Naive thymus-derived CD8-positive, alpha-beta T cell (primary cell): ENCODE measurements at regions not wholly inside any gene's neighbourhood (a gene's known extent, or its start where the extent isn't known, plus 50 kb on each side); places are given as distances from the start of the nearest gene placed in this dataset.

Experiments used
- ATAC-seq, 2 donors: fragments of 150-1000 bp; cut with Tn5 transposase in 1 of 2; sonication (Bioruptor Pico), chemical (Tn5 transposase) in 1 of 2; 1 replicate in 1 of 2; 2 replicates in 1 of 2; pipeline ENCODE4 v1.10.0; 2021; ENCODE audit warnings: mild to moderate bottlenecking in 2 of 2, moderate library complexity in 2 of 2
- POLR2A ChIA-PET: fragments of 350-600 bp; sonication (Branson Sonifier 250); formaldehyde crosslinking; loops from one replicate; lab custom pipeline; 2021; ENCODE audit warnings: antibody characterized with exemption; lab: Charles Lee
- DNase-seq, 10 donors: peaks; one replicate each; pipeline versions ENCODE4 v3.0.0 to v3.0.0-alpha.2; 2020 to 2022
- H3K27ac Mint-ChIP-seq, 10 donors: one replicate each; pipeline ENCODE4 v1.8.0; 2020 to 2022; ENCODE audit warnings: mild to moderate bottlenecking in 10 of 10, mixed read lengths in 10 of 10, moderate library complexity in 4 of 10, inconsistent platforms in 1 of 10
- H3K27me3 Mint-ChIP-seq, 5 donors: one replicate each; pipeline ENCODE4 v1.8.0; 2021 to 2022; ENCODE audit warnings: mixed read lengths in 5 of 5
- H3K36me3 Mint-ChIP-seq, 3 donors: one replicate each; pipeline ENCODE4 v1.8.0; 2020 to 2022; ENCODE audit warnings: mixed read lengths in 3 of 3, mild to moderate bottlenecking in 2 of 3, inconsistent platforms in 1 of 3
- H3K4me1 Mint-ChIP-seq, 4 donors: one replicate each; pipeline ENCODE4 v1.8.0; 2021 to 2022; ENCODE audit warnings: mixed read lengths in 4 of 4
- H3K4me3 Mint-ChIP-seq, 10 donors: one replicate each; pipeline ENCODE4 v1.8.0; 2020 to 2022; ENCODE audit warnings: mild to moderate bottlenecking in 10 of 10, mixed read lengths in 10 of 10, moderate library complexity in 6 of 10, inconsistent platforms in 1 of 10
- H3K9me3 Mint-ChIP-seq, 9 donors: one replicate each; pipeline ENCODE4 v1.8.0; 2020 to 2022; ENCODE audit warnings: mixed read lengths in 9 of 9, mild to moderate bottlenecking in 3 of 9, inconsistent platforms in 1 of 9, moderate library complexity in 1 of 9

GRCh38 chr4:22045051-22045630 is 96.6 kb upstream of the KCNIP4 start:
- H3K4me3 Mint-ChIP-seq: no peak overlapping the region
- no peak overlapping the region for H3K27ac Mint-ChIP-seq
- POLR2A ChIA-PET: no interaction called here
- H3K9me3 Mint-ChIP-seq: peaks cover 0 to 14% (median 4%) of the 10 kb centered on the region in 9 donors
- peaks cover 0 to 4% (median 0%) of the 10 kb centered on the region in 3 donors for H3K36me3 Mint-ChIP-seq
- DNase-seq (no peak), ATAC-seq (no peak)
- H3K4me1 Mint-ChIP-seq: no peaks in the 10 kb centered on the region
- H3K27me3 Mint-ChIP-seq: no peaks in the 10 kb centered on the region

- POLR2A ChIA-PET: no interaction called here
- Mint-ChIP-seq H3K4me3 (no peak overlapping the region), H3K9me3 (peaks cover 0 to 15% (median 9%) of the 10 kb centered on the region in 9 donors), H3K27ac (no peak overlapping the region), H3K4me1 (no peaks in the 10 kb centered on the region), H3K36me3 (no peaks in the 10 kb centered on the region), H3K27me3 (no peaks in the 10 kb centered on the region)
- DNase-seq (no peak), ATAC-seq (no peak)
Observed at GRCh38 chr4:22031423-22031822, 82.9 kb upstream of the KCNIP4 start.

- H3K36me3 Mint-ChIP-seq: no peaks in the 10 kb centered on the region
- H3K27me3 Mint-ChIP-seq: no peaks in the 10 kb centered on the region
- no peak for DNase-seq
- POLR2A ChIA-PET: no interaction called here
- peaks cover 0 to 12% (median 8%) of the 10 kb centered on the region in 9 donors for H3K9me3 Mint-ChIP-seq
- no peak overlapping the region for H3K4me3 Mint-ChIP-seq
- no peak overlapping the region for H3K27ac Mint-ChIP-seq
- no peaks in the 10 kb centered on the region for H3K4me1 Mint-ChIP-seq
- ATAC-seq: no peak
Observed at GRCh38 chr4:22030881-22031280, 82.3 kb upstream of the KCNIP4 start.

GRCh38 chr4:22030307-22030706 is 81.7 kb upstream of the KCNIP4 start:
- Mint-ChIP-seq H3K4me1 (no peaks in the 10 kb centered on the region), H3K27me3 (no peaks in the 10 kb centered on the region), H3K27ac (no peak overlapping the region), H3K9me3 (peaks cover 0 to 12% (median 8%) of the 10 kb centered on the region in 9 donors), H3K36me3 (no peaks in the 10 kb centered on the region), H3K4me3 (no peak overlapping the region)
- ATAC-seq (no peak), DNase-seq (no peak)
- POLR2A ChIA-PET: no interaction called here

GRCh38 chr4:22029803-22030202 is 81.2 kb upstream of the KCNIP4 start:
- no peak for ATAC-seq
- Mint-ChIP-seq H3K27ac (no peak overlapping the region), H3K27me3 (no peaks in the 10 kb centered on the region)

GRCh38 chr4:22021106-22021505 is 72.5 kb upstream of the KCNIP4 start:
- peaks cover 0 to 9% (median 2%) of the 10 kb centered on the region in 9 donors for H3K9me3 Mint-ChIP-seq
- no peaks in the 10 kb centered on the region for H3K4me1 Mint-ChIP-seq
- ATAC-seq (no peak), DNase-seq (no peak)
- H3K36me3 Mint-ChIP-seq: no peaks in the 10 kb centered on the region
- POLR2A ChIA-PET: no interaction called here
- no peak overlapping the region for H3K27ac Mint-ChIP-seq
- no peak overlapping the region for H3K4me3 Mint-ChIP-seq
- H3K27me3 Mint-ChIP-seq: peaks cover 0 to 3% (median 0%) of the 10 kb centered on the region in 5 donors

More at GRCh38 chr4:22029803-22030202, 81.2 kb upstream of the KCNIP4 start:
- H3K4me1 Mint-ChIP-seq: no peaks in the 10 kb centered on the region
- peaks cover 0 to 17% (median 5%) of the 10 kb centered on the region in 9 donors for H3K9me3 Mint-ChIP-seq
- no peaks in the 10 kb centered on the region for H3K36me3 Mint-ChIP-seq
- no peak for DNase-seq
- no peak overlapping the region for H3K4me3 Mint-ChIP-seq
- POLR2A ChIA-PET: no interaction called here

- POLR2A ChIA-PET: no interaction called here
- ATAC-seq (no peak), DNase-seq (no peak)
- no peak overlapping the region for H3K4me3 Mint-ChIP-seq
- peaks cover 0 to 3% (median 0%) of the 10 kb centered on the region in 5 donors for H3K27me3 Mint-ChIP-seq
- no peak overlapping the region for H3K27ac Mint-ChIP-seq
- H3K36me3 Mint-ChIP-seq: no peaks in the 10 kb centered on the region
- peaks cover 0 to 7% (median 0%) of the 10 kb centered on the region in 9 donors for H3K9me3 Mint-ChIP-seq
- no peaks in the 10 kb centered on the region for H3K4me1 Mint-ChIP-seq
Observed at GRCh38 chr4:22020129-22020528, 71.6 kb upstream of the KCNIP4 start.

GRCh38 chr4:22019676-22020075 is 71.1 kb upstream of the KCNIP4 start:
- Mint-ChIP-seq H3K9me3 (peaks cover 0 to 5% (median 0%) of the 10 kb centered on the region in 9 donors), H3K27ac (no peak overlapping the region), H3K36me3 (no peaks in the 10 kb centered on the region), H3K27me3 (peaks cover 0 to 3% (median 0%) of the 10 kb centered on the region in 5 donors), H3K4me3 (no peak overlapping the region), H3K4me1 (no peaks in the 10 kb centered on the region)
- POLR2A ChIA-PET: no interaction called here
- no peak for DNase-seq
- ATAC-seq: no peak

- DNase-seq (no peak), ATAC-seq (no peak)
- H3K4me1 Mint-ChIP-seq: no peaks in the 10 kb centered on the region
- H3K27me3 Mint-ChIP-seq: no peaks in the 10 kb centered on the region
- no peak overlapping the region for H3K4me3 Mint-ChIP-seq
- no peak overlapping the region for H3K27ac Mint-ChIP-seq
- no peaks in the 10 kb centered on the region for H3K36me3 Mint-ChIP-seq
- POLR2A ChIA-PET: no interaction called here
- peaks cover 0 to 8% (median 0%) of the 10 kb centered on the region in 9 donors for H3K9me3 Mint-ChIP-seq
Observed at GRCh38 chr4:22014222-22014741, 65.7 kb upstream of the KCNIP4 start.

GRCh38 chr4:22003878-22004277 is 55.3 kb upstream of the KCNIP4 start:
- Mint-ChIP-seq H3K4me1 (no peaks in the 10 kb centered on the region), H3K4me3 (no peak overlapping the region), H3K36me3 (no peaks in the 10 kb centered on the region), H3K27me3 (no peaks in the 10 kb centered on the region), H3K27ac (no peak overlapping the region), H3K9me3 (peaks cover 0 to 21% (median 10%) of the 10 kb centered on the region in 9 donors)
- ATAC-seq (no peak), DNase-seq (no peak)
- POLR2A ChIA-PET: no interaction called here
